HAP-1 (cell line): ENCODE measurements at regions not wholly inside any gene's neighbourhood (a gene's known extent, or its start where the extent isn't known, plus 50 kb on each side); places are given as distances from the start of the nearest gene placed in this dataset.

Source experiments
- DNase-seq, 2 experiments: peaks; one replicate each; pipeline ENCODE4 v3.0.0-alpha.2; 2016 to 2020; ENCODE audit warnings: low spot score in 2 of 2
- H3K27me3 ChIP-seq: fragments of 250-450 bp; sonication (Bioruptor Pico); 2 replicates; pipeline ENCODE4 v1.5.1; 2020; ENCODE audit warnings: low read depth, mild to moderate bottlenecking, moderate library complexity
- H3K36me3 ChIP-seq: fragments of 250-450 bp; sonication (Bioruptor Pico); replicated peaks from 2 replicates; pipeline ENCODE4 v1.5.1; 2020; ENCODE audit warnings: mild to moderate bottlenecking
- H3K4me1 ChIP-seq: fragments of 250-450 bp; sonication (Bioruptor Pico); 2 replicates; pipeline ENCODE4 v1.5.1; 2020; ENCODE audit warnings: mild to moderate bottlenecking
- H3K4me3 ChIP-seq: fragments of 250-450 bp; sonication (Bioruptor Pico); 2 replicates; pipeline ENCODE4 v1.5.1; 2020; ENCODE audit warnings: mild to moderate bottlenecking, moderate library complexity
- H3K9me3 ChIP-seq: fragments of 250-450 bp; sonication (Bioruptor Pico); 2 replicates; pipeline ENCODE4 v1.5.1; 2020; ENCODE audit warnings: mild to moderate bottlenecking, moderate library complexity
- in situ Hi-C: fragments of 300-500 bp; cut with MboI; formaldehyde crosslinking; loops from 3 replicates; pipeline ENCODE4 v1.14.3; 2020; ENCODE audit warnings: low sequenced_read_pairs, inconsistent platforms, mixed read lengths

DNA sequence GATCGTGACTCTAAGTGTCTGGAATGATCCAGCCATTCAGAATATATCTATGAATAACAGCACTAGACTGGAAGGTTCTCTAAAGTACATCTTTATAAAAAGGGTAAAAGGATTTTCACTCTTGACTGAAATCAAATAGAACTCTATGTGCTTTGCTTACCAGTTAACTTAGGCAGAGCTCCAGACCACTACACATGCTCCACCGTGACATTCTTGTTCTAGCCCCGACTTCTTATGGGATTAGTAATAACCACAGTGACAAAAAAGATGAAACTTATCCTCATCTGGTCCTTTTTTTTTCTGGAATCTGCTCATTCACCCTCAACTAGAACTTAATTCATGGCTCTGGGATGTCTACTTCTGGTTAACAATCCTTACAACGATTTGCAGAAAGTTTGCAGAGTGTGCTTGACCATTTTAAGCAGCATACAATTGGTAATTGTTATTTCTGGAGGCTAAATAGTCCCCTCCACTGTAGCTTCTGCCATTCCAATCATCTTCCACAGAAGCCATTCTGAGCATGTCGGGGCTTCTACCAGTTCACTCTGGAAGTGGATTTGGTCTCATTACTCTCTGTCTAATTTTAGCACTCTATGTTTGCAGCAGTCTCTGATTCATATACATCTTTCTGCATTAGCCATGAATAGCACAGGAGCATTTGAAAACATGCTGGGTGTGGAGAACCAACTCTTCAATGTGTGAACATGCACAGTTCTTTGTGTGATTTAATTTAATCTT is 163.7 kb upstream of the CDC14C start:
- peaks cover 7% of the 10 kb centered on the region; the same call in 1 of the 2 replicates for H3K9me3 ChIP-seq
- in situ Hi-C loops = no loop called here
- H3K27me3 ChIP-seq = peaks cover 7% of the 10 kb centered on the region; the same call in 1 of the 2 replicates
- no peaks in the 10 kb centered on the region for H3K36me3 ChIP-seq
- H3K4me1 ChIP-seq = peaks cover 18% of the 10 kb centered on the region
- DNase-seq = no peak
- H3K4me3 ChIP-seq = no peak overlapping the region

DNA sequence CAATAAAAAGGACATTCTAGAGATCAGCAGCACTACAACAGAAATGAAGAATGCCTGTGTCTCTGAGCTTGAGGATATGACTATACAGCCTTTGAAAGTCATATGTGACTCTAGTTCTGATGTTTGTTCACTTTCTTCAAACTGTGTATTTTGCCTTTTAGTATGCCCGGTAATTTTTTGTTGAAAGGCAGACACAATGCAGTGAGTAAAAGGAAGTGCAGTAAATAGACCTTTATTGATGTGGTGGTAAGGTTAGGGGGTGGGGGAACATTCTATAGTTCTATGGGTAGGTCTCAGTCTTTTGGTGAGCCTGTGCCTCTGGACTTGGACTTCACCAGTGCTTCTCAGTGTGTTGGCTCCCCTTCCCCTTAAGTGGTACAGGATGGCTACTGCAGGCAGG is 143.5 kb upstream of the CDC14C start:
- Histone ChIP-seq H3K4me1 (no peaks in the 10 kb centered on the region), H3K27me3 (no peaks in the 10 kb centered on the region; the same call in 1 of the 2 replicates), H3K4me3 (no peak overlapping the region), H3K9me3 (0 out of 2 replicates have a peak, but pooled peaks cover 2% of the 10 kb centered on the region), H3K36me3 (no peaks in the 10 kb centered on the region)
- in situ Hi-C loops = no loop called here
- no peak for DNase-seq

DNA sequence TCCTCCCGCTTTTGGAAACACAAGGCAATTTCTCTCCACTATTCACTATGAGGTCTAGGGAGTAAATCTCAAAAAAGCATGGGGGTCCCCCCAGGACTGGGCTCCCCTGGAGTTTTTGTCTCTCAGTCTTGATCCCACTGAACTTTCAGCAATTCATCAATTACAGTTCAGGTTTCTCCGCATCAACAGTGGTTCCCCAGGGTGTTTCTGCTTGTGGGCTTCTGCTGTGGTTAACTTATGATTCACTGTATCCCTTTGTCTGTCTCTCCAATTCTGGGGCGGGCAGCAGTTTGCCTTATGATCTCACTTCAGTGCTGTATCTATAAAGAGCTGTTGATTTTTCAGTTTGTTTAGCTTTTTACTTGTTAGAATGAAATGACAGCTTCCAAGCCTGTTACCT is 142.6 kb upstream of the CDC14C start:
- no peak for DNase-seq
- no peaks in the 10 kb centered on the region; the same call in 1 of the 2 replicates for H3K4me1 ChIP-seq
- no peaks in the 10 kb centered on the region; the same call in 1 of the 2 replicates for H3K27me3 ChIP-seq
- in situ Hi-C loops = no loop called here
- 0 out of 2 replicates have a peak, but pooled peaks cover 2% of the 10 kb centered on the region for H3K9me3 ChIP-seq
- no peak overlapping the region for H3K4me3 ChIP-seq
- no peaks in the 10 kb centered on the region for H3K36me3 ChIP-seq

DNA sequence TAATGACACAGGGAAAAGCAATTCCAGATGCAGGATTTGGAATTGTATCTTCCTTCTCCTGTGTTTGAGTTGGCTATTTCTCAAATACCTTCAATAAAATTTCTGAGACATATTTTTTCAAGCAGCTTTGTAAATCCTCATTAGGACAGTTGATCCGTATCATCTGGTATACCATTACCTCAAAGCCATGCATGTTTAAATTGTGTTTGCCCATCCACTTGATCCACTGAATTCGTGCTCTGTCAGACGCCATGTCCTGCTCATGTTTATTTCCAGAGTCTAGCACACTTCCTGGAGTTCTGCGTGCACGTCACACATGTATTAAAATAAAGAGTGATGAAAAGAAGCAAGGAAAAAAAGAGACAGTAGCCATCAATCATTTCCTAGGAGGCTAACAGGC is 141.8 kb upstream of the CDC14C start:
- no peak for DNase-seq
- no peaks in the 10 kb centered on the region; the same call in 1 of the 2 replicates for H3K4me1 ChIP-seq
- no peaks in the 10 kb centered on the region for H3K36me3 ChIP-seq
- H3K9me3 ChIP-seq = 0 out of 2 replicates have a peak, but pooled peaks cover 2% of the 10 kb centered on the region
- H3K27me3 ChIP-seq = no peaks in the 10 kb centered on the region; the same call in 1 of the 2 replicates
- in situ Hi-C loops = no loop called here
- H3K4me3 ChIP-seq = no peak overlapping the region

DNA sequence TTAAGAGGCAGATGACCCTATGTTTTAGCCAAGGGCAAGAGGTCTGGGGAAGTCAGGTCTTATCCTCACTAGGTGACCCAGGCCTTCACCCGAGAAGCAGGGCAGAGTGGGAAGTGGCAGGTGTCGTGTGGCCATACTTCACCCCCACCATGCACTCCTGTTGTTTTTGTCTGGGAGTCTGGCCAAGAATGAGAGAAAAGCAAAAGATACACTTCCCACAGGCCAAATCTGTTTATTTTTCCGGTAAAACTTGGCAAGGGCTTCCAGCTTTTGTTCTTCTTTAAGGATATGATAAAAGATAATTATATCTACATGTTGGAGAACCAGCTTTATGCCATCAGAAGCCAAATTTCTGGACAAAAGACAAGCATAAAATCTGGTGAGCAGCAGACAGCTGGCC is 137.4 kb upstream of the CDC14C start:
- in situ Hi-C loops = no loop called here
- H3K4me1 ChIP-seq = peaks cover 3% of the 10 kb centered on the region
- DNase-seq = no peak
- no peaks in the 10 kb centered on the region for H3K9me3 ChIP-seq
- no peaks in the 10 kb centered on the region for H3K36me3 ChIP-seq
- H3K27me3 ChIP-seq = no peaks in the 10 kb centered on the region; the same call in 1 of the 2 replicates
- no peak overlapping the region for H3K4me3 ChIP-seq

DNA sequence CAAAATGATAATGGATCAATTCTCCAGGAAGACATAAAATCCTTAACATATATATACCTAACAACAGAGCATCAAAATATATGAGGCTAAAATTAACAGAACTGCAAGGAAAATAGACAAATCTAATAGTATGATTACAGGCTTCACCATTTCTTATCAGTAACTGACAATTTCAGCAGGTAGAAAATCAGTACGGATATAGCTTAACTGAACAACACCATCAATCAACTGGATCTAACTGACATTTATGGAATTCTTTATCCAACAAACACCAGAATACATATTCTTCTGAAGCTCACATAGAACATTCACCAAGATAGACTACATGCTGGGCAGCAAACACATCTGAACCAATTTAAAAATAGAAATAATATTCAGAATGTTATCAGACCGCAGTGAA is 121.1 kb upstream of the CDC14C start:
- H3K4me1 ChIP-seq = peaks cover 6% of the 10 kb centered on the region; the same call in 1 of the 2 replicates
- in situ Hi-C loops = no loop called here
- H3K27me3 ChIP-seq = no peaks in the 10 kb centered on the region
- H3K9me3 ChIP-seq = no peaks in the 10 kb centered on the region
- no peaks in the 10 kb centered on the region for H3K36me3 ChIP-seq
- no peak for DNase-seq
- no peak overlapping the region for H3K4me3 ChIP-seq

DNA sequence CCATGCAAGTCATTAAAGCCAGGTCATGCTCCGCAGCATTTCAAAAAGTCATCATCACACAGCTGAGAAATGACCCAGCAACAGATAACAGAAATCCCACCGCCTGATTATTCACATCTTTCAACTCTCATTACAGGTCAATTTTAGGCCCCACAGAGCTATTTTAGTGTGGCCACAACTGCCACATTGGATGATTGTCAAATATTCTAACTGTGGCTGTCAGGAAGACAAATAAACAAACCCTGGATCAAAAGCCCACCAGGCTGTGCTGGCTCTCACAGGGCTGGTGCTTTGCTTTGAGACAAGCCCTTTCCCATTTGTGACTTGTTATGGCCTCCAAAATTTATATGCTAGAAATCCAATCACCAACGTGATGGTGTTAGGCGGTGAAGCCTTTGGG is 117.6 kb upstream of the CDC14C start:
- Histone ChIP-seq H3K36me3 (no peaks in the 10 kb centered on the region), H3K9me3 (no peaks in the 10 kb centered on the region), H3K4me1 (peaks cover 17% of the 10 kb centered on the region; the same call in 1 of the 2 replicates), H3K4me3 (no peak overlapping the region), H3K27me3 (no peaks in the 10 kb centered on the region)
- no peak for DNase-seq
- in situ Hi-C loops = no loop called here

DNA sequence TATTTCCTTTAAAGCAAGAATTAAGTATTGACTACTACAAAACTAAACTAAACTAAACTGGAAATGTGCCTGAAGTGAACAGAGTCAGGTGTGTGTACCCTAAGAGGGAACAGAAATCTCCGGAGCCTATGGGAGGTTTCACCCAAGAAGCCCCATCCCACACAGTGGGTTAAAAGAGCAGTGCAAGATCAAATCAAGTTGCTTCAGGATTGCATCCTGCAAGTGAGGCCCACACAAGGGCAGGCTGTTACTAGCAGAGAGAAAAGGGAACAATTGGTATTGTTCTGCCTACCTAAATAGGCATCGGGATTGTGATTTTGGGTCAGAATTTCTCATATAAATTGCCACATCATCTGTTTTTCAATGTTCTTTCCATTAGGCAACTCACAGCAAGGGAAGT is 113.3 kb upstream of the CDC14C start:
- Histone ChIP-seq H3K9me3 (no peaks in the 10 kb centered on the region), H3K4me3 (no peak overlapping the region), H3K4me1 (peaks cover 17% of the 10 kb centered on the region; the same call in 1 of the 2 replicates), H3K27me3 (no peaks in the 10 kb centered on the region), H3K36me3 (no peaks in the 10 kb centered on the region)
- in situ Hi-C loops = no loop called here
- no peak for DNase-seq

DNA sequence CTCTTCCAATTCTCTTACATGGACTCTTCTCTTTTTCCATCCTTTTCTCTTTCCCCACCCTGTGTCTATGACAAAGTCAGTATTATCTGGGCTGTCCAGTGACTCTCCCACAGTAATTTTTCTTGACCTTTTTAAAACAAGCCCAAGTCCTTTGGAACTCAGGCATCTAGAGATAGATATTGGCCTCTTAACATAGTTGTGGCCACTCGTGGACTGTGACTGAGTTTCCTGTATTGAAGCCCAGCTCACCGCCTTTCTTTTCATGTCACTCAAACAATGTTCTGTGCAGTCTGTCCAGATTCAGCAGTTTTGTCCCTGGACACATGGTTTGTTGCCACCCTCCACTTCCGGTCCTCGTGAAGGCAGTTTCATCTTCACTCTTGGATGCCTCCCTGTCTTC is 110.9 kb upstream of the CDC14C start:
- Histone ChIP-seq H3K9me3 (no peaks in the 10 kb centered on the region), H3K4me1 (peaks cover 10% of the 10 kb centered on the region; the same call in 1 of the 2 replicates)
- in situ Hi-C loops = no loop called here

DNA sequence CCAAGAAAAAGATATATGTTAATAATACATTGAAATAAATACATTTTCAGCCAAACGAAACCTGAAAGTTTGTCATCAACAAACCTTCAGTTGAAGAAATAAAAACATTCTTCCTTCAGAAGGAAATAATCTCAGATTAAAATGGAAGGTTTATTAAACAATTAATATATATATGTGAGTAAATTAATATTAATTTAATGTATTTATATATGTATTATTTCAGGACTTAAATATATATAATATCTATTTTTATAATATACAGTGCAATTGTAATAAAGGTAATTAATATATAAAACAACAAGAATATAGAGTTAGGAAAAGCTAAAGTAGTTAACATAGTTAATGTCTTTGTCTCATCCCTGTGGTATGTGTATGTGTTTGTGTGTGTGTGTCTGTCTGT is 102.2 kb upstream of the CDC14C start:
- Histone ChIP-seq H3K9me3 (no peaks in the 10 kb centered on the region), H3K36me3 (no peaks in the 10 kb centered on the region), H3K4me1 (no peaks in the 10 kb centered on the region), H3K4me3 (no peak overlapping the region), H3K27me3 (no peaks in the 10 kb centered on the region)
- no peak for DNase-seq
- in situ Hi-C loops = no loop called here

More for the DNA sequence above, 110.9 kb upstream of the CDC14C start:
- Histone ChIP-seq H3K4me3 (no peak overlapping the region), H3K27me3 (no peaks in the 10 kb centered on the region), H3K36me3 (no peaks in the 10 kb centered on the region)
- no peak for DNase-seq

DNA sequence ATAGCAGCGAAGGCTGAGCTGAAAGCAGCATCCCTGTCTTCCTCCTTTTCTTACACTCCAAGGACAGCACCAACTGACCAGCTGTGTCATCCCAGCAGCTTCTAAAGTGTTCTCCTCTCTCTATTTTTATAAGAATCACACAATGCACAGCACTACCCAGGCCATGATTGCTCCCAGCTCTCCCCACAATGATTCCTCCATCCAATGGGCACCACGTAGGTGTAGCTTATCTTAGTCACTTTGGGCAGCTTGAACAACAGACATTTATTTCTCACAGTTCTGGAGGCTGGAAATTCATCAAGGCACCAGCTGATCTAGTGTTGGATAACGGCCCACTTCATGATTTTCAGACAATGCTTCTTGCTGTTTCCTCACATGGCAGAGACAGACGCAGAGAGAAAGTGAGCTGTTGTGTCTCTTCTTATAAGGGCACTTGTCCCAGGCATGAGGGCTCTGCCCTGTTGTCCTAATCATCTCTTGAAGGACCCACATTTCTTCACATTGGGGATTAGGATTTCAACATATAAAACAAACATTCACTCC is 92.0 kb upstream of the CDC14C start:
- no peaks in the 10 kb centered on the region for H3K4me1 ChIP-seq
- in situ Hi-C loops = no loop called here

DNA sequence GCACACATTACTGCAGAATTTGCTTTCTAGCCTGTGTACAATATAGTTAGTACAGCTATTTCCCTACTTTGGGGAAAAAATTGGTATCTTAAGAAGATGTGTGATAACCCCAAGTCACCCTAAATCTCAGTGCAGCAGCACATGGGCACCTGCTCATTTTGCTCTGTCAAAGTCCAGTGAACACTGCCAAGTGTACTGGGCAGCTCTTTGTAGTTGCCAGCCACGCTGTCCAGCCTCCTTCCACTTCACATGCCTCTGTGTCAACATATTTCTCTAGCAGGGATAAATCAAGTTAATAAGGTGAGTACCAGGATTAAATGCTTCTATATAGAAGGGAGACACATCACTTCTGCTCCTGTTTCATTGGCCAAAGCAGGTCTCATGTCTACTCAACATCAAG is 87.1 kb upstream of the CDC14C start:
- in situ Hi-C loops = no loop called here

More for the DNA sequence above, 92.0 kb upstream of the CDC14C start:
- no peak overlapping the region for H3K4me3 ChIP-seq
- no peaks in the 10 kb centered on the region for H3K9me3 ChIP-seq
- no peaks in the 10 kb centered on the region for H3K27me3 ChIP-seq
- no peak for DNase-seq
- H3K36me3 ChIP-seq = no peaks in the 10 kb centered on the region

DNA sequence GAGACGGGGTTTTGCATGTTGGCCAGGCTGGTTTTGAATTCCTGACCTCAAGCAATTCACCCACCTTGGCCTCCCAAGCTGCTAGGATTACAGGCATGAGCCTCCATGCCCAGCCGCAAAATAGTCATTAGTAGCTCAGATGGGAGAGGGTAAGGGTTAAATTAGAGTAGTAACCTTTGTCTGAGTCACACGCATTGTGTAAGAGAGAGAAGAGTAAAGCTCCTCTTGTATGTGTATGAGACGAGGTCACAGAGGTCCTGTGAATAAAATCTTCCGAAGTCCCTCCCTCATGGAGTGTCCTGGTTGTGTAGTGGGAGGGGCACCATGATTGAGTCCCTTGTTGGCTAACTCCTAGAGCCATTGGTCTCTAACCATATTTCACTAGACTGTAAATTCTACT is 85.2 kb upstream of the CDC14C start:
- Histone ChIP-seq H3K4me3 (no peak overlapping the region), H3K36me3 (no peaks in the 10 kb centered on the region), H3K9me3 (no peaks in the 10 kb centered on the region), H3K4me1 (no peaks in the 10 kb centered on the region), H3K27me3 (no peaks in the 10 kb centered on the region)
- in situ Hi-C loops = no loop called here
- no peak for DNase-seq

More for the DNA sequence above, 87.1 kb upstream of the CDC14C start:
- Histone ChIP-seq H3K4me1 (no peaks in the 10 kb centered on the region), H3K4me3 (no peak overlapping the region), H3K36me3 (no peaks in the 10 kb centered on the region), H3K9me3 (no peaks in the 10 kb centered on the region), H3K27me3 (no peaks in the 10 kb centered on the region)
- no peak for DNase-seq

DNA sequence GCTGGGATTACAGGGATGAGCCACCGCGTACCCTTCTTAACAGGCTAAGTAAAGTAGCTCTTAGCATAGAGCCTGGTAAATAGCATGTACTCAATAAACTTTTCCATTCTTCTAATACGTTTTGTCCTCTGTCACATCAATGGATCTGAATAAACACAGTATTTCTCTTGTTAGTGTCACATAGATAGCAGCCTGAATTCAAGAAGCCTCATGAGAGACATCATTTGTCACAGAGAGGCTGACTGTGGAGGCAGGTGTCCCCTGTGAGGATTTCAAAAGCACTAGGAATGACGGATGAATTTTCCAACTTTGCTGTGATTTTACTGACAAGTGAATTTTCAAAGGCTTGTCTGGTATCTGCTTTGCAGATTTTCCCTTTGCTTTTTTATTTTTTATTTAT is 82.6 kb upstream of the CDC14C start:
- no peaks in the 10 kb centered on the region for H3K9me3 ChIP-seq
- no peaks in the 10 kb centered on the region for H3K36me3 ChIP-seq
- in situ Hi-C loops = no loop called here
- no peak for DNase-seq
- H3K4me3 ChIP-seq = no peak overlapping the region
- H3K27me3 ChIP-seq = no peaks in the 10 kb centered on the region
- H3K4me1 ChIP-seq = no peaks in the 10 kb centered on the region
